Chondrocyte (in vitro differentiated cells): ENCODE measurements at regions not wholly inside any gene's neighbourhood (a gene's known extent, or its start where the extent isn't known, plus 50 kb on each side); places are given as distances from the start of the nearest gene placed in this dataset.

ENCODE experiments used
- DNase-seq: peaks from one replicate; pipeline ENCODE4 v3.0.0; 2021; ENCODE audit warnings: mixed read lengths, low spot score
- H3K27ac Mint-ChIP-seq: one replicate; pipeline ENCODE4 v1.8.0; 2021; ENCODE audit warnings: mild to moderate bottlenecking, moderate library complexity, mixed read lengths; ENCODE audit not compliant: unreplicated experiment
- H3K27me3 Mint-ChIP-seq: 2 replicates; pipeline ENCODE4 v1.8.0; 2021; ENCODE audit warnings: low read depth, mixed read lengths
- H3K36me3 Mint-ChIP-seq: 2 replicates; pipeline ENCODE4 v1.8.0; 2021; ENCODE audit warnings: low read depth, mixed read lengths
- H3K4me1 Mint-ChIP-seq: 2 replicates; pipeline ENCODE4 v1.8.0; 2021; ENCODE audit warnings: low read depth, mild to moderate bottlenecking, mixed read lengths
- H3K4me3 Mint-ChIP-seq: one replicate; pipeline ENCODE4 v1.8.0; 2021; ENCODE audit warnings: mild to moderate bottlenecking, moderate library complexity, mixed read lengths; ENCODE audit not compliant: unreplicated experiment
- H3K9me3 Mint-ChIP-seq: 2 replicates; pipeline ENCODE4 v1.8.0; 2021; ENCODE audit warnings: low read depth, mixed read lengths
- CTCF ChIP-seq: fragments of 200-600 bp; sonication (generic); IDR thresholded peaks from 2 replicates; pipeline ENCODE4 v1.5.0; 2021; ENCODE audit warnings: antibody characterized with exemption, mild to moderate bottlenecking, moderate library complexity

DNA sequence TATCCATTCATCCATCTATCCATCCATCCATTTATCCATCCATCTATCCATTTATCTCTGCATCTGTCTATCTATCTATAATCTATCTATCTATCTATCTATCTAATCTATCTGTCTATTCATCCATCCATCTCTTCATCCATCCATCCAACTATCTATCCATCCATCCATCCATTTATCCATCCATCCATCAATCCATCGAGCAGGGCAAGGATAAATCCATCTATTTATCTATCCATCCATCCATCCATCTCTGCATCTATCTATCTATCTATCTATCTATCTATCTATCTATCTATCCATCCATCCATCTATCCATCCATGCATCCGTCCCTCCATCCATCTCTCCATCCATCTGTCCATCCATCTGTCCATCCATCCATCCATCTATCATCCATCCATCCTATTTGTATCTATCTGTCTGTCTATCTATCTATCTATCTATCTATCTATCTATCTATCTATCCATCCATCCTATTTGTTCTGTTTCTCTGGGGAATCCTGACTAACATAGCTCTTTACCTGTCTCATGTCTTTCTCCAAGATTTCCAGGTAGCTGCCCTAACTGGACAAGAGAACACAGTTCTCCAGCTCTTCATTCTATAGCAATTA lies 198.1 kb downstream of the FOXO1 start:
- Mint-ChIP-seq H3K27me3 (no peaks in the 10 kb centered on the region), H3K4me3 (no peak overlapping the region), H3K27ac (no peak overlapping the region), H3K9me3 (peaks cover 6% of the 10 kb centered on the region), H3K4me1 (no peaks in the 10 kb centered on the region), H3K36me3 (no peaks in the 10 kb centered on the region)
- no peak for DNase-seq
- no peak for TF ChIP-seq CTCF

DNA sequence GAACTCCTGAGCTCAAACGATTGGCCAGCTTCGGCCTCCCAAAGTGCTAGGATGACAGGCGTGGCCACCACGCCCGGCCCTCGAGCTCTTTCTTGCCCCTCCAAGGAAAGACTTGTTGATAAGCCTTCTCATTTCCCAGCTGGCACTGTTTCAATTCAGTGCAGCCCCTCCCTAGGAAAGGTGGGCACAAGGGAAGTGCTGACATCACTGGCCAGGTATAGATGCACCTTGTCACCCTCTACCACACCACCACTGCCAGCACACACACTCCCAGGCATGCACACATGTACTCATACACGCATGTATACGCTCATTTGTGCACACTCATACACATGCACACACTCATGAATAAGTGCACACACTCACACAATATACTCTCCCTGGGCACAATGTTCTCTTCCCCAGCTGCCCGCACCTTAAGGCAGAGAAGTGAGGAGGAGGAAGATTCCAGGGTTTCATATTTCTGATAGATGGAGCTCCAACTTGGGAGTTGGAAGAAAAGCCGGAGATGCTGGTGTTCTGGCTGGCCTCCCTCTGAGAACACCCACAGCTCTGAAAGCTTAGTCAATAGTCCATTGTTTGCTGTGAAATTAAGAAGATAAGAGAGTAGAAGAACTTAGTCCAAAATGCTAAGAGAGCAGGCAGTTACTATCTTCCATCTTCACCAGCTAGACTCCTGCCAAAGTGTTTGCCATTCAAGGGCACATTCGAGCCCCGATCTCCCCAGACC lies 196.7 kb downstream of the FOXO1 start:
- DNase-seq, result no peak
- Mint-ChIP-seq H3K27ac (no peak overlapping the region), H3K36me3 (no peaks in the 10 kb centered on the region), H3K27me3 (no peaks in the 10 kb centered on the region), H3K4me1 (no peaks in the 10 kb centered on the region), H3K9me3 (peaks cover 6% of the 10 kb centered on the region), H3K4me3 (no peak overlapping the region)
- TF ChIP-seq CTCF, result no peak

GRCh38 chr13:40470660-40471059 lies 195.8 kb downstream of the FOXO1 start:
- peaks cover 6% of the 10 kb centered on the region for H3K9me3 Mint-ChIP-seq
- no peak overlapping the region for H3K27ac Mint-ChIP-seq
- no peaks in the 10 kb centered on the region for H3K36me3 Mint-ChIP-seq
- no peak overlapping the region for H3K4me3 Mint-ChIP-seq
- no peak for TF ChIP-seq CTCF
- no peaks in the 10 kb centered on the region for H3K27me3 Mint-ChIP-seq
- peaks cover under 1% of the 10 kb centered on the region for H3K4me1 Mint-ChIP-seq
- no peak for DNase-seq

- peaks cover 6% of the 10 kb centered on the region for H3K9me3 Mint-ChIP-seq
- no peaks in the 10 kb centered on the region for H3K27me3 Mint-ChIP-seq
- no peak overlapping the region for H3K27ac Mint-ChIP-seq
- DNase-seq, result no peak
- H3K4me1 Mint-ChIP-seq, result peaks cover 5% of the 10 kb centered on the region
- H3K36me3 Mint-ChIP-seq, result no peaks in the 10 kb centered on the region
- H3K4me3 Mint-ChIP-seq, result no peak overlapping the region
- TF ChIP-seq CTCF, result no peak
These were observed 195.4 kb downstream of the FOXO1 start for GRCh38 chr13:40471076-40471475.

- H3K4me3 Mint-ChIP-seq, result no peak overlapping the region
- no peak overlapping the region for H3K27ac Mint-ChIP-seq
- no peaks in the 10 kb centered on the region for H3K36me3 Mint-ChIP-seq
These were observed 194.5 kb downstream of the FOXO1 start for GRCh38 chr13:40471911-40472310.

More at GRCh38 chr13:40471911-40472310, 194.5 kb downstream of the FOXO1 start:
- Mint-ChIP-seq H3K9me3 (peaks cover 6% of the 10 kb centered on the region), H3K4me1 (peaks cover 12% of the 10 kb centered on the region), H3K27me3 (no peaks in the 10 kb centered on the region)
- no peak for TF ChIP-seq CTCF
- DNase-seq, result no peak
